Peyer's patch (tissue), 4 donors: ENCODE measurements at regions not wholly inside any gene's neighbourhood (a gene's known extent, or its start where the extent isn't known, plus 50 kb on each side); places are given as distances from the start of the nearest gene placed in this dataset.

ENCODE experiments used
- DNase-seq, 3 donors: peaks; one replicate each; pipeline ENCODE4 v3.0.0-alpha.2; 2017 to 2019
- H3K27ac ChIP-seq, 4 donors: fragments of 200-600 bp; sonication (generic); one replicate each; pipeline ENCODE4 v1.5.1; 2016 to 2019
- H3K27me3 ChIP-seq, 2 donors: fragments of 200-600 bp; sonication (generic); one replicate each; pipeline ENCODE4 v1.5.1; 2019
- H3K36me3 ChIP-seq, 3 donors: fragments of 200-600 bp; sonication (generic); one replicate each; pipeline ENCODE4 v1.5.1; 2016 to 2019
- H3K4me1 ChIP-seq, 4 donors: fragments of 200-600 bp; sonication (generic); one replicate each; pipeline ENCODE4 v1.5.1; 2016 to 2019
- H3K4me3 ChIP-seq, 4 donors: fragments of 200-600 bp; sonication (generic); 1 replicate in 3 of 4; 2 replicates in 1 of 4; pipeline ENCODE4 v1.5.1; 2016 to 2019; ENCODE audit warnings: mild to moderate bottlenecking in 1 of 4
- H3K9me3 ChIP-seq, 4 donors: fragments of 200-600 bp; sonication (generic); one replicate each; pipeline ENCODE4 v1.5.1; 2016 to 2019; ENCODE audit warnings: mild to moderate bottlenecking in 1 of 4
- CTCF ChIP-seq, 6 experiments: fragments of 450-650 bp in 4 of 6; fragments of 200-600 bp in 2 of 6; sonication (generic) in 1 of 6; IDR thresholded peaks; one replicate each; pipeline ENCODE4 v1.5.1; 2017 to 2019; ENCODE audit warnings: antibody characterized with exemption in 6 of 6, mild to moderate bottlenecking in 3 of 6, moderate library complexity in 1 of 6
- POLR2A ChIP-seq, 2 donors: fragments of 450-650 bp; IDR thresholded peaks; one replicate each; pipeline ENCODE4 v1.5.1; 2017; ENCODE audit warnings: antibody characterized with exemption in 2 of 2, mild to moderate bottlenecking in 2 of 2, moderate library complexity in 2 of 2

GRCh38 chr20:57102160-57102559 is 164.3 kb downstream of the BMP7 start:
- DNase-seq = no peak
- H3K4me1 ChIP-seq = no peaks in the 10 kb centered on the region
- no peak overlapping the region for H3K27ac ChIP-seq
- H3K36me3 ChIP-seq = no peaks in the 10 kb centered on the region
- H3K9me3 ChIP-seq = no peaks in the 10 kb centered on the region
- no peaks in the 10 kb centered on the region for H3K27me3 ChIP-seq
- TF ChIP-seq POLR2A (IDR thresholded peaks at IDR 0.05) (no peak), CTCF (IDR thresholded peaks at IDR 0.05) (no peak)
- H3K4me3 ChIP-seq = no peak overlapping the region

- Histone ChIP-seq H3K4me3 (no peak overlapping the region), H3K27ac (no peak overlapping the region), H3K36me3 (no peaks in the 10 kb centered on the region), H3K4me1 (no peaks in the 10 kb centered on the region), H3K9me3 (no peaks in the 10 kb centered on the region), H3K27me3 (no peaks in the 10 kb centered on the region)
- DNase-seq = no peak
- TF ChIP-seq CTCF (IDR thresholded peaks at IDR 0.05) (no peak), POLR2A (IDR thresholded peaks at IDR 0.05) (no peak)
These were observed 163.9 kb downstream of the BMP7 start for GRCh38 chr20:57102566-57102965.

GRCh38 chr20:57103146-57103800 is 163.2 kb downstream of the BMP7 start:
- TF ChIP-seq POLR2A (IDR thresholded peaks at IDR 0.05) = no peak
- H3K4me1 ChIP-seq = no peaks in the 10 kb centered on the region
- H3K36me3 ChIP-seq = no peaks in the 10 kb centered on the region
- no peak overlapping the region for H3K4me3 ChIP-seq
- H3K27ac ChIP-seq = no peak overlapping the region
- no peaks in the 10 kb centered on the region for H3K27me3 ChIP-seq
- no peak for DNase-seq
- no peaks in the 10 kb centered on the region for H3K9me3 ChIP-seq

GRCh38 chr20:57104113-57104512 is 162.3 kb downstream of the BMP7 start:
- Histone ChIP-seq H3K27me3 (no peaks in the 10 kb centered on the region), H3K27ac (no peak overlapping the region), H3K9me3 (no peaks in the 10 kb centered on the region), H3K36me3 (no peaks in the 10 kb centered on the region), H3K4me3 (no peak overlapping the region), H3K4me1 (no peaks in the 10 kb centered on the region)
- TF ChIP-seq CTCF (IDR thresholded peaks at IDR 0.05) (no peak), POLR2A (IDR thresholded peaks at IDR 0.05) (no peak)
- DNase-seq = no peak

GRCh38 chr20:57104651-57105204 is 161.7 kb downstream of the BMP7 start:
- H3K4me3 ChIP-seq = no peak overlapping the region
- TF ChIP-seq CTCF (IDR thresholded peaks at IDR 0.05) (no peak), POLR2A (IDR thresholded peaks at IDR 0.05) (no peak)
- no peaks in the 10 kb centered on the region for H3K4me1 ChIP-seq
- H3K27ac ChIP-seq = no peak overlapping the region
- H3K9me3 ChIP-seq = no peaks in the 10 kb centered on the region
- no peaks in the 10 kb centered on the region for H3K27me3 ChIP-seq
- H3K36me3 ChIP-seq = no peaks in the 10 kb centered on the region
- DNase-seq = no peak

- Histone ChIP-seq H3K27ac (no peak overlapping the region), H3K4me1 (no peaks in the 10 kb centered on the region), H3K4me3 (no peak overlapping the region), H3K9me3 (no peaks in the 10 kb centered on the region), H3K27me3 (no peaks in the 10 kb centered on the region), H3K36me3 (no peaks in the 10 kb centered on the region)
- TF ChIP-seq POLR2A (IDR thresholded peaks at IDR 0.05) = no peak
- no peak for TF ChIP-seq CTCF (IDR thresholded peaks at IDR 0.05)
- DNase-seq = no peak
These were observed 160.3 kb downstream of the BMP7 start for GRCh38 chr20:57106030-57106682.
